Prostate gland (tissue), 2 donors: ENCODE measurements at regions not wholly inside any gene's neighbourhood (a gene's known extent, or its start where the extent isn't known, plus 50 kb on each side); places are given as distances from the start of the nearest gene placed in this dataset.

Experiments
- DNase-seq: peaks from one replicate; pipeline ENCODE4 v3.0.0-alpha.2; 2019; ENCODE audit warnings: low spot score
- H3K27ac ChIP-seq, 2 donors: fragments of 200-600 bp; sonication (generic); 2 replicates each; pipeline ENCODE4 v1.5.1; 2017 to 2019
- H3K27me3 ChIP-seq: fragments of 200-600 bp; sonication (generic); replicated peaks from 2 replicates; pipeline ENCODE4 v1.5.1; 2019; ENCODE audit not compliant: insufficient read depth
- H3K36me3 ChIP-seq, 2 donors: fragments of 200-600 bp; sonication (generic); 1 replicate in 1 of 2; 2 replicates in 1 of 2; pipeline versions ENCODE4 v1.5.1 to v1.8.1; 2017 to 2019
- H3K4me1 ChIP-seq: fragments of 200-600 bp; sonication (generic); replicated peaks from 2 replicates; pipeline ENCODE4 v1.5.1; 2019
- H3K4me3 ChIP-seq, 2 donors: fragments of 200-600 bp; sonication (generic); 2 replicates each; pipeline ENCODE4 v1.5.1; 2017 to 2019
- H3K9me3 ChIP-seq: fragments of 200-600 bp; sonication (generic); 2 replicates; pipeline ENCODE4 v1.5.1; 2017
- CTCF ChIP-seq, 4 experiments: fragments of 200-600 bp in 2 of 4; fragments of 450-650 bp in 2 of 4; sonication (generic) in 2 of 4; IDR thresholded peaks; 1 replicate in 3 of 4; 2 replicates in 1 of 4; pipeline ENCODE4 v1.5.1; 2016 to 2019; ENCODE audit warnings: antibody characterized with exemption in 4 of 4, mild to moderate bottlenecking in 2 of 4, moderate library complexity in 2 of 4
- POLR2A ChIP-seq: fragments of 450-650 bp; IDR thresholded peaks from one replicate; pipeline ENCODE4 v1.6.1; 2016; ENCODE audit warnings: antibody characterized with exemption, mild to moderate bottlenecking
- POLR2AphosphoS5 ChIP-seq: sonication (generic); formaldehyde crosslinking; IDR thresholded peaks from one replicate; pipeline ENCODE4 v1.6.1; 2017; ENCODE audit warnings: antibody characterized with exemption
- WGBS: methylation state at CpG from one replicate; pipeline ENCODE4 v1.1.5; 2018; 5-methylcytosine and 5-hydroxymethylcytosine counted together
- intact Hi-C: fragments of 100-400 bp; cut with DNase I; formaldehyde crosslinking; loops from one replicate; pipeline ENCODE4 v1.14.2; 2022

GRCh38 chr12:14200598-14200997 lies 164.9 kb upstream of the ATF7IP start:
- Histone ChIP-seq H3K4me3 (no peak overlapping the region), H3K4me1 (no peaks in the 10 kb centered on the region), H3K9me3 (no peaks in the 10 kb centered on the region), H3K27ac (no peak overlapping the region), H3K36me3 (no peaks in the 10 kb centered on the region), H3K27me3 (no peaks in the 10 kb centered on the region)
- WGBS: 84% methylated on average over 2 of the region's 2 CpGs
- TF ChIP-seq POLR2A (no peak), CTCF (IDR thresholded peaks at IDR 0.05) (no peak), POLR2AphosphoS5 (no peak)
- intact Hi-C loops: no loop called here
- no peak for DNase-seq

GRCh38 chr12:14201291-14201690 lies 164.2 kb upstream of the ATF7IP start:
- DNase-seq: no peak
- intact Hi-C loops: no loop called here
- H3K36me3 ChIP-seq: no peaks in the 10 kb centered on the region
- H3K9me3 ChIP-seq: no peaks in the 10 kb centered on the region
- 95% methylated on average over 1 of the region's 1 CpG for WGBS
- no peak overlapping the region for H3K27ac ChIP-seq
- no peaks in the 10 kb centered on the region for H3K4me1 ChIP-seq
- TF ChIP-seq POLR2AphosphoS5 (no peak), POLR2A (no peak), CTCF (IDR thresholded peaks at IDR 0.05) (no peak)
- no peak overlapping the region for H3K4me3 ChIP-seq
- H3K27me3 ChIP-seq: no peaks in the 10 kb centered on the region

- TF ChIP-seq CTCF (IDR thresholded peaks at IDR 0.05): no peak
- peak; percentile 78 for TF ChIP-seq POLR2AphosphoS5
- TF ChIP-seq POLR2A: no peak
- Histone ChIP-seq H3K9me3 (no peaks in the 10 kb centered on the region), H3K36me3 (no peaks in the 10 kb centered on the region), H3K27ac (peak overlapping the region; percentile 63 to 68), H3K4me1 (no peaks in the 10 kb centered on the region), H3K4me3 (no peak overlapping the region), H3K27me3 (no peaks in the 10 kb centered on the region)
- DNase-seq: peak; percentile 76
- 32% methylated on average over 4 of the region's 4 CpGs for WGBS
- intact Hi-C loops: no loop called here
Observed at GRCh38 chr12:14207905-14208551, 157.5 kb upstream of the ATF7IP start.

GRCh38 chr12:14211947-14212387 lies 153.5 kb upstream of the ATF7IP start:
- intact Hi-C loops: no loop called here
- Histone ChIP-seq H3K4me1 (no peaks in the 10 kb centered on the region), H3K9me3 (no peaks in the 10 kb centered on the region), H3K27ac (no peak overlapping the region), H3K4me3 (no peak overlapping the region), H3K27me3 (no peaks in the 10 kb centered on the region), H3K36me3 (no peaks in the 10 kb centered on the region)
- TF ChIP-seq CTCF (IDR thresholded peaks at IDR 0.05): no peak
- no peak for TF ChIP-seq POLR2A
- no peak for TF ChIP-seq POLR2AphosphoS5
- no peak for DNase-seq
- WGBS: 39% methylated on average over 3 of the region's 3 CpGs

GRCh38 chr12:14213542-14213941 lies 151.9 kb upstream of the ATF7IP start:
- Histone ChIP-seq H3K4me3 (no peak overlapping the region), H3K4me1 (no peaks in the 10 kb centered on the region), H3K9me3 (no peaks in the 10 kb centered on the region), H3K27ac (no peak overlapping the region), H3K27me3 (no peaks in the 10 kb centered on the region), H3K36me3 (no peaks in the 10 kb centered on the region)
- TF ChIP-seq POLR2AphosphoS5 (no peak), POLR2A (no peak), CTCF (IDR thresholded peaks at IDR 0.05) (no peak)
- WGBS: 97% methylated on average over 1 of the region's 1 CpG
- no peak for DNase-seq
- intact Hi-C loops: no loop called here
